ENCODE measurements at regions not wholly inside any gene's neighbourhood (a gene's known extent, or its start where the extent isn't known, plus 50 kb on each side); places are given as distances from the start of the nearest gene placed in this dataset.

DNA sequence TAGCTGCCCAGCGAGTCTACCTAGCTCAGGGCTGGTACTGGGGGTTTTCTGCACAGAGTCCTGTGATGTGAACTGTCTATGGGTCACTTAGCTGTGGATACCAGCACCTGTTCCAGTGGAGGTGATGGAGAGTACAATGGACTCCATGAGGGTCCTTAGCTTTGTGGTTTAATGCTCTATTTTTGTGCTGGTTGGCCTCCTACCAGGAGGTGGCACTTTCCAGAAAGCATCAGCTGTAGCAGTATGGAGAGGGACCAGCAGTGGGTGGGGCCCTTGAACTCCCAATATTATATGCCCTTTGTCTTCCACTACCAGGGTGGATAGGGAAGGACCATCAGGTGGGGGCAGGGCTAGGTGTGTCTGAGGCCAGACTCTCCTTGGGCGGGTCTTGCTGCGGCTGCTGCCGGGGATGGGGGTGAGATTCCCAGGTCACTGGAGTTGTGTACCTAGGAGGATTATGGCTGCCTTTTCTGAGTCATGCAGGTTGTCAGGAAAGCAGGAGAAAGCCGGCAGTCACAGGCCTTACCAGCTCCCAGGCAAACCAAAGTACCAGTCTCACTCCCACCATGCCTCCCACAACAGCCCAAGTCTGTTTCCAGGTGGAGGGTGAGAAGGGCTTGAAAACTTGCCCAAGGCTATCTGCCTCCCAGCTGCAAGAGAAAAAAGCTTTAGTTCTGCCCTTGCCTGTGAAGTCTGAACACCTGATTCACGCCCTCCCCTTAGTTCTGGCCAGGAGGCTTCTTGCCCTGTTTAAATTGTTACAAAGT lies 163.0 kb upstream of the NUDT4 start:
- TF ChIP-seq, protein P1, sequence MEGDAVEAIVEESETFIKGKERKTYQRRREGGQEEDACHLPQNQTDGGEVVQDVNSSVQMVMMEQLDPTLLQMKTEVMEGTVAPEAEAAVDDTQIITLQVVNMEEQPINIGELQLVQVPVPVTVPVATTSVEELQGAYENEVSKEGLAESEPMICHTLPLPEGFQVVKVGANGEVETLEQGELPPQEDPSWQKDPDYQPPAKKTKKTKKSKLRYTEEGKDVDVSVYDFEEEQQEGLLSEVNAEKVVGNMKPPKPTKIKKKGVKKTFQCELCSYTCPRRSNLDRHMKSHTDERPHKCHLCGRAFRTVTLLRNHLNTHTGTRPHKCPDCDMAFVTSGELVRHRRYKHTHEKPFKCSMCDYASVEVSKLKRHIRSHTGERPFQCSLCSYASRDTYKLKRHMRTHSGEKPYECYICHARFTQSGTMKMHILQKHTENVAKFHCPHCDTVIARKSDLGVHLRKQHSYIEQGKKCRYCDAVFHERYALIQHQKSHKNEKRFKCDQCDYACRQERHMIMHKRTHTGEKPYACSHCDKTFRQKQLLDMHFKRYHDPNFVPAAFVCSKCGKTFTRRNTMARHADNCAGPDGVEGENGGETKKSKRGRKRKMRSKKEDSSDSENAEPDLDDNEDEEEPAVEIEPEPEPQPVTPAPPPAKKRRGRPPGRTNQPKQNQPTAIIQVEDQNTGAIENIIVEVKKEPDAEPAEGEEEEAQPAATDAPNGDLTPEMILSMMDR (IDR thresholded peaks at IDR 0.05 in 2 of 3, conservative IDR thresholded peaks at IDR 0.05 in 1 of 3; ENCODE audit: borderline replicate concordance in 1 of 3, insufficient read depth in 1 of 3, low read depth in 2 of 3, low read length in 2 of 3) = no peak
- TF ChIP-seq, protein P2, sequence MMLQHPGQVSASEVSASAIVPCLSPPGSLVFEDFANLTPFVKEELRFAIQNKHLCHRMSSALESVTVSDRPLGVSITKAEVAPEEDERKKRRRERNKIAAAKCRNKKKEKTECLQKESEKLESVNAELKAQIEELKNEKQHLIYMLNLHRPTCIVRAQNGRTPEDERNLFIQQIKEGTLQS (IDR thresholded peaks at IDR 0.05) = no peak
- TF ChIP-seq YY1 (IDR thresholded peaks at IDR 0.05; ENCODE audit: extremely low read depth, insufficient replicate concordance, low read depth, low read length) (no peak), ELF1 (IDR thresholded peaks at IDR 0.05; ENCODE audit: borderline replicate concordance, low read depth) (no peak), SIN3A (IDR thresholded peaks at IDR 0.05; ENCODE audit: low read depth) (no peak), RAD21 (IDR thresholded peaks at IDR 0.05; ENCODE audit: low read depth) (no peak), POLR2A (IDR thresholded peaks at IDR 0.05; ENCODE audit: borderline replicate concordance, extremely low read depth, insufficient read depth, insufficient read length) (no peak), TCF7L2 (IDR thresholded peaks at IDR 0.05; ENCODE audit: borderline replicate concordance, extremely low read depth, insufficient read depth, insufficient read length) (no peak)
- TF ChIP-seq, protein P3, sequence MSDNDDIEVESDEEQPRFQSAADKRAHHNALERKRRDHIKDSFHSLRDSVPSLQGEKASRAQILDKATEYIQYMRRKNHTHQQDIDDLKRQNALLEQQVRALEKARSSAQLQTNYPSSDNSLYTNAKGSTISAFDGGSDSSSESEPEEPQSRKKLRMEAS (IDR thresholded peaks at IDR 0.05) = no peak
